ENCODE measurements at regions not wholly inside any gene's neighbourhood (a gene's known extent, or its start where the extent isn't known, plus 50 kb on each side); places are given as distances from the start of the nearest gene placed in this dataset.

- no peak for DNase-seq
These were observed 654.4 kb upstream of the TENM3 start for GRCh38 chr4:181588733-181589302.

GRCh38 chr4:181592221-181592745, 650.9 kb upstream of the TENM3 start:
- no peak for DNase-seq

DNA sequence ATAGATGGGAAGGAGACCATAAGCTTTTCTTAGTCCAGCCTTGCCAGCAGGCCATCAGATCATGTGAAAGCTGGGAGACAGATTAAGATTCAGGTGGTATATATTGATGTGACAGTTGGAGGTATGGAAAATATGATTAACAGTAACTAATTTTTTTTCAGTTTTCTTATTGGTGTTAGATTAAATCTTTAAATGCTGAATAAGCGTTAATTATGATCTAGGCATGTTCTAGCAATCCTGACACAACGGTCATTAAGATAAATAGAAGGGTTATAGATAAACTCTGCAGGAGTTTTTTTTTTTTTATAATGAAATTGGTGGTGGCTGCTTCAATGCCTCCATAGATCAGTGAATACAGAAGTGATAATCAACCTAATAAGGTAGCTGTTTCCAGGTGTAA, 649.5 kb upstream of the TENM3 start:
- DNase-seq, result no peak

- DNase-seq, result no peak
These were observed 649.0 kb upstream of the TENM3 start for GRCh38 chr4:181594188-181594587.

GRCh38 chr4:181595716-181596115, 647.5 kb upstream of the TENM3 start:
- DNase-seq, result no peak

- DNase-seq, result no peak
These were observed 645.4 kb upstream of the TENM3 start for GRCh38 chr4:181597766-181598165.

DNA sequence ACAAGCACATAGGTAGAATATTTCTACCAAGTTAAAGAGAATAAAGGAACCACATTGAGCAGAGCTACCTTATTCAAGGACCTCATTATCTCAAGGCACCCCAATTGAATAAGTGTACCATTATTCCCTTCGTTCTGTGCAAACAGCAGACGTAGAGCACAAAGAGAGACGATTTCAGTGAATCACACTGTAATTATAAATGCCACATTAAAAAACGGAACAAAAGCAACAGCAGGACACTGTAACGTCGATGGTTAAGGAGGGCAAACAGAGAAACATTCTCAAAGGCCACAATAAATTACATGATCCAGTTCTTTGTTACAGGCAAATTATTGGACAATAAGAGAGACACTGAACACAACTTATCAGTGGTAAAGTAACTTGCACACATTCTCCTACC, 644.1 kb upstream of the TENM3 start:
- DNase-seq, result no peak

- DNase-seq, result no peak
These were observed 642.1 kb upstream of the TENM3 start for GRCh38 chr4:181601103-181601502.

- DNase-seq, result no peak
These were observed 638.7 kb upstream of the TENM3 start for GRCh38 chr4:181604546-181604945.

DNA sequence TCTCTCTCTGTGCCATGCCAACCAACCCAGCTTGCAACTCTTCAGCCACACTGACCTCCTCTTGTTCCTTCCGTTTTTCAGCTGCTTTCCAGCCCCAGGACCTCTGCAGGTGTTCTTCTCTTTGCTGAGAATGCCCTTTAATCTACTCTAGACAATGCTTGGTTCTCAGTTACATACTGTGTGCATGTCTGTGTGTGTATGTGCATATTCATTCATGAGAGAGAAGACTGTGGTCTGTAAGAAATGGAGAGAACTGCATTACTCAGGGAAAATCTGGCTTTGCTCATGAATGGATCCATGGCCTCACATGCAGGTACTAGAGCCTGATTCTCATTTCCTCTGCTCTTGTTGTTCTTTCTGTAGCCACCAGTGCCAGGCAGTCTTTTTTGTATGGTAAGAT, 636.9 kb upstream of the TENM3 start:
- DNase-seq, result no peak

GRCh38 chr4:181608181-181608580, 635.0 kb upstream of the TENM3 start:
- DNase-seq, result no peak

GRCh38 chr4:181611033-181611711, 632.0 kb upstream of the TENM3 start:
- DNase-seq, result no peak

GRCh38 chr4:181611946-181612600, 631.1 kb upstream of the TENM3 start:
- DNase-seq, result no peak

DNA sequence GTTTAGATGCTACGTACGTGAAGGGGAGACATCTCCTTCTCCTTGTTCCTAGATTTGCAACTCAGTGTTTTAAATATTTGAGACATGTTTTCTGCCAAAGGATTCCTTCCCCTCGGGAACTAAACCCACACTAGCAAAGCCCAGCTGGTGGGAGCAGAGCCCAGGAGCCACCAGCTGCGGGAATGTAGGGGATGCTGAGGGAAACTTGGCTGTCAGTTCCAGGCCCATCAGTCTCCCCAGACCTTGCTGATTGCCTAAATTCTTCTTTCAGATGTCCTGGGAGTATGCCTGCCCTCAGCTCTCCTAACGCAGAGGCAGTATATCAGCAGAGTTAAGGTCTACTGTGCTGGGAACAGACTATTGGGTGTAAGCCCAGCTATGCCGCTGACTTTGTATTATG, 630.0 kb upstream of the TENM3 start:
- DNase-seq, result no peak

DNA sequence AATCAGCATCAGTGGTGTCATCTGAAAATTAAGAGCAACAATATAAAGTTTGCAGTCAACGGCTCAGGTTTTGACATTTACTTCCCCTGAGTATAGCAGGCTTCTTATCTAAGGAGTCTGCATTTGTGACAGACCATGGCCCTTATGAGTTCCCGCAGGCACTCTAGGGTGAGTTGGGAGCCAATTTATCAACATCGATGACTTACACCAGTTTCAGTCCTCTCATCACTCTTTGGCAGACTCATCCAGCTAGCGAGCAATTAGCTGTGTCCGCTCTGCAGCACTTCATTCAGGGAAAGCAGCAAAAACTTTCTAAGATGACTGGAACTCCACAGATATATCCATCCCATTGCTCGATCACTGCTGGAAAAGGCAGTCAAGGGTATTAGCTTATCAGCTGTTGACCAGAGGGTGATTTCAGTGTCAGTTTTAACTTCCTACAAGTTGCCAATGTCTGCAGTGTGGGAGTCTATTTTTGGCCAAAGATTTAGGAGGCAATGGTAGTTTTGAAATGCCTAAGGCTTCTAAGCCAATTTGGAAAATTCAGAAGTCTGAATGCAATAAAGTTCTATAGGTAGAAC, 625.1 kb upstream of the TENM3 start:
- DNase-seq, result no peak

- DNase-seq, result no peak
These were observed 624.3 kb upstream of the TENM3 start for GRCh38 chr4:181618896-181619295.

- no peak for DNase-seq
These were observed 623.6 kb upstream of the TENM3 start for GRCh38 chr4:181619651-181620050.

DNA sequence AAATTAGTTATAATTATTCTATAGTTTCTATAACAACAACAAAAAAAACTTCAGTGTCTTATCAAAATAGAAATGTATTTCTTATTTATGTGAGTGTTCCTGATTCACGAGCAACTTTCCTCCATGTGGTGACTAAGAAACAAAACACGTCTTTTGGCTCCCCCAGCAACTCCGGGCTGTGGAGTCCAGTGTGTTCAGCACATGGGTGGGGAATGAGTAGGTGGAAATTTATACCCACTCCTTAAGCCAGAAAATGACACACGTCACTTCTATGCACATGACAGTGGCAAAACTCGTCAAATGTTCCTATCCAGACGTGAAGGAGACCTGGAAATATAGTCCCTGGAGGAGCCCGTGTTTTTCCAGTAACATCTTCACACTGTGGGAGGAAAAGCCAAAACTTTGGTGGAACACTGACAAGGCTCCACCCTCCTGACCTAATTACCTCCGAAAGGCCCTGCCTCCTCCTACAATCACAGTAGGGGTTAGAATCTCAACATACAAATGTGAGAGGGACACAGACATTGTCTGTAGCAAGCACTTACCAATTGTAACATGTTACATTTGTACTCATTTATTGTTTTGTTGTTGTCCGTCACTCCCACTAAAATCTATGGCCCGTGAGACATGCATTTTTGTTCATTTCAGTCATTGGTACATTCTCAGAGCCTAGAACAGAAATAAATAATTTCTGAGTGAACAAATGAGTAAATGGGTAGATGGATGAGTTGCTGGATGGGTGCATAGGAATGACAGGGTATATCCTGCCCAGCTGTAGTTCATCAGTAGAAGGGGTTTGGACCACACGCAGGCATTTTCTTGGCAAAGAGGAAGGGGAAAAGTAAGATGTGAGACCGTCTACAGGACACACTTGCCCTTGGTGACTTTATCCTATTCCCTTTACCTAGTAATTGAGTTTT, 605.8 kb upstream of the TENM3 start:
- DNase-seq, result no peak

GRCh38 chr4:181643466-181643865, 599.7 kb upstream of the TENM3 start:
- DNase-seq, result no peak

DNA sequence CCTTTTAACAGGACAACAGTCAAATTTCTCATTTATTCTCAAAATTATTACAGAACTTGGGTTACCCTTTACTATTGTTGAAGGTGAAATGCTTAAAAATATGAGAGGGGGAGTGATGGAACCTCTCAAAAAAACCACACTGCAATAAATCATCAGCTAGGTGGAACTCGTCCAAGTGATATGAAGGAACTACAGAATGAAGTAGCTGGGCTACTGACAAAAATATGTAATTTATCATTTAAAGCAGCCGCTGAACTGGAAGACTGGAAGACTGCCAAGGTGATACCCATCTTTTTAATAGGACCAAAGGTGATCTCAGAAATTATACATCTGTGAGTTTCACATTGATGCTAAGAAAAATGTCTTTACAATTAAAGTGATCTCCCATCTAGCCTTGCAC, 597.7 kb upstream of the TENM3 start:
- DNase-seq, result no peak

DNA sequence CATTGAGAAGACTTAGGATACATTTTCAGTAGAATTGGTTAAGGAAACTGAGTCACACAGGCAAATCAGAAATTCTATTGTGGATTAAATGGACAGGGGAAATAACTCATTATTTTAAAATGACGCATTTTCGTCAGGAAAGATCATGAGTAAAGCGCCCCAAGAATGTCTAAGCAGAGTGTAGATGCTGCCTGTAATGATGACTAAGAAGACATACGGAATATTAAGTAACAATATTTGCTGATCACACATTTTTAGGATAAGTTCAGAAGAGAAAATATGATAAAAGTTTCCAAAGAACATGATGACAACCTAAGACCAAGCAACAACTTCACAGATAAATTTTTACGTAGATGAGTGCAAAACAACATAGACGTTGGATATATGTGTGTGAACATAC, 596.3 kb upstream of the TENM3 start:
- no peak for DNase-seq

DNA sequence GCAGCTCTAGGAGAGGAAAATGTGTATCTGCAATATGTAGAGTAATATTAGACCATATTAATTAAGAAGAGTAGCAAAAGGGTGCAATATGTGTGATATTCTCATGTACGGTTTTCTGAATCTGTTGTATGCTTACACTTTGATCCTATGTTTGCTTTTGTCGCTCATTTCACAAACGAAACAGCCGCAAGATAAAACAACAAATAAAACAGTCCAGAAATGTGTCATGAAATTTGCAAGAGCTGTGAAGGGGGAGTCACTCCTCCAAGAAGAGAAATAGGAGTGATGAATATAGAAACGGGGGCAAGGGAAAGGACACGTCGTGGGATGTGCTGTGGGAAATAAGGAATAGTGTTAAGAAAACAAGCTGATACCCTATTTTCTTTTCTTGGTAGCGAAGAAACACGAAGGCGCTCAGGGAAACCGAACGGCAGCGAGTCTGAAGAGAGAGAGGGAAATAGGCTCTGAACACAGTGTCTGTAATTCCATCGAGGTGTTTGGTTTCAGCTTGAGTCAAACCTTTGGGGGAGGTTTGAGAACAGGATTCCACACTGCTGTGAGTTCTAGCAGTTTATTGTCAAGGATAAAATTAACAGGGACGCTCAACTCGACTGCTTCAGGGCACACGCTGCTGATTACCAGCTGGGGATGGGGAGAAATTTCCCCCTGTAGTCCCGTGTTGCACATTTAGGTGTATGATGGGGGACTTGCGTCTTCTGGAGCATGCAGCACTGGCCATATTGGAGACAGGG, 595.6 kb upstream of the TENM3 start:
- DNase-seq, result no peak
